HCEC 1CT (cell line): ENCODE measurements at regions not wholly inside any gene's neighbourhood (a gene's known extent, or its start where the extent isn't known, plus 50 kb on each side); places are given as distances from the start of the nearest gene placed in this dataset.

Source experiments
- DNase-seq: peaks from one replicate; pipeline ENCODE4 v3.0.0-alpha.2; 2017

GRCh38 chr10:3478632-3479240 is 306.2 kb upstream of the PITRM1 start:
- no peak for DNase-seq

DNA sequence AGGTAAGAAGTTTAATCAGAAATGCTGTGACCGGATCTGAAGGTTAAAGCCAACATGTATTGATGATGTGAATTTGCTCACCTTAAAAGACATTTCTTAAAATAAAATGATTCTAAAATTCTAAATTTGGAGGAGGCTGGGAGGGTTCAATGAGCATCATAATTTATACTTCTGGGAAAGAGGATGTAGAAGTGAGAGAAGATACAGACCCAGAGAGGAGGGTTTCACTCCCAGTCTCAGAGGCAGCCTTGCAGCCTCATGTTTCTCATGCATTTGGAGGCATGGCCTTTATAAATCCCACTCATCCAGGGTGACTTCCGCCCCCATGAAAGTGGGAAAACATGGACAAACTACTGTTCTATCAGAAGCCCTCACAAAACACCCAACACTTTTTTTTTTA is 305.6 kb upstream of the PITRM1 start:
- DNase-seq, result no peak

GRCh38 chr10:3477683-3478082 is 305.1 kb upstream of the PITRM1 start:
- DNase-seq, result peak; percentile 87

DNA sequence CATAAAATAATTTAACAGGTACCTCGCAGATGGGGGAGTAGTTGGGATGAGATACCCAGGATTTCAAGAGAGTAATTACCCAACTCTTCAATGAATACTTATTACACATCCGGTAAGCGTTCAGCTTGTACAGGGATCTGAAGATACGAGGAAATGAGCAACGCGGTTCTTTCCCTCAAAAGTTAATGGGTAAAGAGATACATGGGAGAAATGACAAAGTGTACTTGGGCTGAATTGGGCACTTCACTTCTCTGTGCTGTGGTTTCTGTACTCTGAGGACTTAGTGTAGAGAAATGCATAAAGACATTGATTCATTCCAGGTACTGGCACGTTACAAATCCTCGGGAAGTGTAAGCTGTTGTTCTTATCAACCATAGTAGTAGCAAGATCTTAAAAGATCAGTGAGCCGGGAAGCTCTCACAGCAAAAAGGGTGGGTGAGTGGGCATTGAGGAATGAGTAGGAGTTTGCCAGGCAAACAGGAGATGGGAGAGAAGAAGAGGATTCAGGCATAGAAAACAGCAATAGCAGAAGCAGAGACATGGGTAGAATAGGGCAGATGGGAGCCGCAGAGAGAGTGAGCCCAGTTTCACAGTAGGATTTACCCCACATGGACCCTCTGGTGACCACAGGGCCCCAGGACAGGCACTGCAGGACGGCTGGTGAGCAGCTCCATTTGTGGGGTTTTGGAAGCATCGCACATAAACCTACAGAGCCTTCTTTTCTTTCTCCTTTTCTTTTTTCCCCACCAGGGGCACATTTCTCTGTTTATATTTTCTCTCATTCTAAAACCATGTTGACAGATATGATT is 304.3 kb upstream of the PITRM1 start:
- no peak for DNase-seq

DNA sequence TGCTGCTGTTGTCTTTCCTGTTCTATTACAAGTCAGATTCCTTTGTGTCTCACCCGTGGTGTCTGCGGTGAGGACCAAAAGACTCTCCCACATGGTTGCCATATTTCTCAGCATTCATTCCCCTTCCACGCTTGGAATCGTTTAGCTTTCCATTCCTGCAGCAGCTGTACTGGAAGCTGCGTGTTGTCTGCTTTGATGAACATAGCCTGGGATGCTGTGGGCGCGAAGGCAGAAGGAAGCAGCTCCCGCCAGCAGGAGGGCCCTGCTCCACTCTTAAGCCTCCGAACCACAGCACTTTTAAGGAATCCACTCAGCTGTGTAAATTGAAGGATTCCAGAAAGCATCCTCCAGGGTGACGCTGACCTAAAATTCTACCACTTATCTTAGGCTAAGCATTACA is 303.6 kb upstream of the PITRM1 start:
- DNase-seq, result no peak

GRCh38 chr10:3475367-3475766 is 302.8 kb upstream of the PITRM1 start:
- no peak for DNase-seq

DNA sequence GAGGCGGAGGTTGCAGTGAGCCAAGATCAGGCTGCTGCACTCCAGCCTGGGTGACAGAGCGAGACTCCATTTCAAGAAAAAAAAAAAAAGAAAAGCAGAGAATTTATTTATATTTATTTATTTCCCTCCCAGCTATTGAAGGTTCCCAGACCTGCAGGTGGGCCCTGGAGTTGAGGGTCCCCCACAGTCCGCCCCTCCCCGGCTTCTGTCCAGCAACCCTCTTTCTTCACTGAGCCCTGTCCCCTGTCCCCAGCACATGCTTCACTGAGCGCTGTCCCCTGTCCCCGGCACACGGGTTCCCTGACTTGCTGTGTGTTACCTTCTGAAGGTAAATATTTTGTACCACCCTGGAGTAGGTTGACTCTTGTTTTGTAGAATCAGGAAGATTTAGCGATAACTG is 301.7 kb upstream of the PITRM1 start:
- DNase-seq, result no peak

- DNase-seq, result no peak
Observed at GRCh38 chr10:3473271-3473670, 300.7 kb upstream of the PITRM1 start.

GRCh38 chr10:3472287-3473051 is 299.9 kb upstream of the PITRM1 start:
- DNase-seq, result peak; percentile 84

DNA sequence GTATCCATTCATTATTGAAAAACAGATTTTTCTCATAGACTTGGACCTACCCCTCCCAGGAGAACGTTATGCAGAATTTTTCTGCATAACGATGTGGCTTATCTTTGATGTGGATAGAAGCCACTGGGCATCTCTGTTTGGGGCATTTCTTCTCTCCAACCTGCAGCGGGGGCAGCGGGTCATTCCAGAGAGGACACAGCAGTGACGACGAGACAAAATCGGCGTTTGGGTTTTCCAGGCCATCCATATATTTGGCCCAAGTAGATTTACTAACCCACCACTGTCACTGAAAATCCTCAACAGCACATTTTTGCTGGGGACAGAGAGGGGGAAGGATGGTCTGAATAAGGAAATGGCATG is 299.3 kb upstream of the PITRM1 start:
- DNase-seq, result no peak

DNA sequence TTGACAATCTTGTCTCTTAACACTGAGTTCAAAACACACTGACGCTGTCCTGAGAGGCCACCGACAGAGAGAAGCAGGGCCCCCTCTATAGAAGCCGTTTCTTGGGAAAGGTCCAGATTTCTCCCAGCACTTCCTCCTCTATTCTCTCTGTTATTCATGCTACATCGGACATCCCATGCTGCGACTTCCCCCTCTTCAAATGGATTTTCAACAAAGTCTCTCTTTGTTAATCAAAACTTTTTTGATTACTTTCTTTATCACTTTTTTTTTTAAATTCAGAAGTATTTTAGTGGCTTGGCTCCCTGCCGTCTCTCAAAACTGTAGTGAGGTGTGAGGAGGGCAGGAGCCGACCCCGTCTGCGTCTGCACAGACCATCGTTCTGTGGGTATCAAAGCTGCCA is 298.9 kb upstream of the PITRM1 start:
- no peak for DNase-seq

DNA sequence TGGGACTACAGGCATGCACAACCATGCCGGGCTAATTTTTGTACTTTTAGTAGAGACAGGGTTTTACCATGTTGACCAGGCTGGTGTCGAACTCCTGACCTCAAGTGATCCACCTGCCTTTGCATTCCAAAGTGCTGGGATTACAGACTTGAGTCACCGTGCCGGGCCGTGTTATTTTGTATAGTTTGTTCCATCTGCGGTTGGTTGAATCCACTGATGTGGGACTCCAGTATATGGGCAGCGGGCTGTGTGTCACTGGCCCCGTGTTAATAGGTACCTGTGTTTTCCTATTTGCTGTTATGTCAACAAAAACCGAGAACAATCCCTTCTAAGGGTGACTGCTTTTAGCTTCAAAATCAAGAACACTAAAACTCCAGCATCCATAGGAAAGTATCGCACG is 297.6 kb upstream of the PITRM1 start:
- no peak for DNase-seq

GRCh38 chr10:3469639-3470020 is 297.0 kb upstream of the PITRM1 start:
- no peak for DNase-seq

GRCh38 chr10:3468919-3469638 is 296.5 kb upstream of the PITRM1 start:
- peak; percentile 96 for DNase-seq

GRCh38 chr10:3467052-3467951 is 294.7 kb upstream of the PITRM1 start:
- DNase-seq, result peak; percentile 95

- no peak for DNase-seq
Observed at GRCh38 chr10:3465406-3465891, 292.9 kb upstream of the PITRM1 start.

DNA sequence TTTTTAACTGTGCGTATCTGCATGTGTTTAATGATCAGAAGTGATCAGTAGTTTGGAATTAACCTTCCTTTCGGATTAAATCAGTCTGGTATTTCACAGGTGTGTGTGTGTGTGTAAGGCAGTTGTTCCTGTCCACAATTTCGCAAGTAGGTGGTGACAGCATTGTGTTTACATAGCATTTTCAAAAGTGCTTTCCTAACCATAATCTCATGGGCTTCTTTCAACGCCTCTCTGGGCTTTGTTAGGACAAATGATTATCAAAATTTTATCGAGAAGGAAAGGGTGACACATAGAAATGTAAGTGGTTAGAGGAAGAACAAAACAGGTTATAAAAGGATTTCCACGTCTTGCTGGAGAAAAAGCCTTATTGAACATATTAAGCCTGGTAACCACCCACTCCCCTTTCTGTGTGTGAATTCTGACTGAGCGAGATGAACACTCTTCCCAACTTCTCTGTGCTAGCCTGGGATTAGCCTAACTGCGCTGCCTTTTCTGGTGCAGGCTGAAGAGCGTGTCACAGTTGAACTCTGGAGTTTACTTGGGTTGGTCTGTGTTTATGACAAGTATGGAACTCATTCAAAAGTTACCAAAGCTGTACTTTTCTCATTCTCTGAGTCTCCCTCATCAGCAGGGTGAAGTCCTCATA is 292.3 kb upstream of the PITRM1 start:
- no peak for DNase-seq

GRCh38 chr10:3460420-3461128 is 288.0 kb upstream of the PITRM1 start:
- DNase-seq, result no peak

- no peak for DNase-seq
Observed at GRCh38 chr10:3455385-3456334, 283.1 kb upstream of the PITRM1 start.
